Midbrain (tissue), 1 donor: ENCODE measurements at regions not wholly inside any gene's neighbourhood (a gene's known extent, or its start where the extent isn't known, plus 50 kb on each side); places are given as distances from the start of the nearest gene placed in this dataset.

Source experiments
- DNase-seq: peaks from one replicate; lab custom pipeline; 2025; lab: John Stamatoyannopoulos, UW

DNA sequence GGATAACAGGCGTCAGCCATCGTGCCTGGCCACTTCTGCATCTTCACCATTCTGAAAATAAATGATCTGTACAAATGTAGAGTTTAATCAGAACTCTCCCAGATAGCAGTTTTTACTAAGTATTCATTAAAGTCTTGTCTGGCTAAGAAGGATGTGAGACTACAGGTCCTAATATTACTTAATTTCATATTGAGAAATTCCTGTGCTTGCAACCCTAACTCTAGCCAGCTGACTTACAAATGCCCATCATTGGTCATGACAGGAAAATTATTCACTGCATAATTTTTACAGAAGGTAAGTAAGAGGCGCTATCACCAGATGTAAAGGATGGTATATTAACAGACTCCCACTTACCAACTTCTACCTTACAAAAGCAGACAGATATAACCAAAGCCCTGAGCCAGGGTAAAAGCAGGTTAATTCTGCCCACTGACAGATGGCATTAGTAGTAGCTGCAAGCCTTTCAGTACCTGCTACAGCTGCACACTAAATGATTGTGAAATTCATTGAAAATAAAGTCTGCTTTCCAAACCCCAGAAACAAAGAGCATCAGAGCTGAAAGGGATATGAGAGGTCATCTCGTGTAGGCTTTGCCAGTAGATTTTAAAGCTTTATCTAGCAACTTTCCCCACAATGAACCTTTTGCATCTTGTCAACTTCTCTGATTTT is 55.9 kb upstream of the FOXN2 start:
- no peak for DNase-seq

- DNase-seq = no peak
These were observed 54.7 kb upstream of the FOXN2 start for GRCh38 chr2:48259811-48260210.

GRCh38 chr2:48264627-48265026 is 49.9 kb upstream of the FOXN2 start:
- DNase-seq = no peak
